CD4-positive, CD25-positive, alpha-beta regulatory T cell (primary cell): ENCODE measurements at regions not wholly inside any gene's neighbourhood (a gene's known extent, or its start where the extent isn't known, plus 50 kb on each side); places are given as distances from the start of the nearest gene placed in this dataset.

ENCODE experiments used
- ATAC-seq, 2 donors: fragments of 150-1000 bp; cut with Tn5 transposase; one replicate each; pipeline ENCODE4 v1.10.0; 2021; ENCODE audit warnings: low read depth in 2 of 2, moderate number of reproducible peaks in 2 of 2, moderate library complexity in 1 of 2
- DNase-seq, 3 donors: peaks; one replicate each; pipeline versions ENCODE4 v3.0.0 to v3.0.0-alpha.2; 2012 to 2022; ENCODE audit warnings: mixed read lengths in 1 of 3
- H3K27ac ChIP-seq: one replicate; pipeline ENCODE4 v1.7.0; 2013; ENCODE audit warnings: mild to moderate bottlenecking, low read length; ENCODE audit not compliant: insufficient read depth, poor library complexity, severe bottlenecking
- H3K27me3 ChIP-seq: one replicate; pipeline ENCODE4 v1.7.0; 2013; ENCODE audit warnings: low read length; ENCODE audit not compliant: control insufficient read depth, insufficient read depth
- H3K36me3 ChIP-seq: one replicate; pipeline ENCODE4 v1.7.0; 2013; ENCODE audit warnings: mild to moderate bottlenecking, low read length, moderate library complexity; ENCODE audit not compliant: control insufficient read depth, insufficient read depth
- H3K4me1 ChIP-seq: 2 replicates; pipeline ENCODE4 v1.7.0; 2013; ENCODE audit warnings: mild to moderate bottlenecking, low read length; ENCODE audit not compliant: insufficient read depth, control insufficient read depth, poor library complexity, severe bottlenecking
- H3K4me3 ChIP-seq: one replicate; pipeline ENCODE4 v1.7.0; 2013; ENCODE audit warnings: low read depth, mild to moderate bottlenecking, low read length, moderate library complexity
- H3K9me3 ChIP-seq, 2 experiments: 1 replicate in 1 of 2; 2 replicates in 1 of 2; pipeline ENCODE4 v1.7.0; 2013; ENCODE audit warnings: low read length in 2 of 2, mild to moderate bottlenecking in 1 of 2, moderate library complexity in 1 of 2; ENCODE audit not compliant: control insufficient read depth in 2 of 2
- H3K27ac Mint-ChIP-seq, 3 donors: one replicate each; pipeline ENCODE4 v1.8.0; 2020 to 2022; ENCODE audit warnings: mild to moderate bottlenecking in 3 of 3, mixed read lengths in 3 of 3, moderate library complexity in 2 of 3
- H3K27me3 Mint-ChIP-seq: one replicate; pipeline ENCODE4 v1.8.0; 2022; ENCODE audit warnings: mild to moderate bottlenecking, mixed read lengths
- H3K36me3 Mint-ChIP-seq: one replicate; pipeline ENCODE4 v1.8.0; 2020; ENCODE audit warnings: mixed read lengths
- H3K4me1 Mint-ChIP-seq, 4 donors: one replicate each; pipeline ENCODE4 v1.8.0; 2020 to 2022; ENCODE audit warnings: mixed read lengths in 4 of 4, mild to moderate bottlenecking in 1 of 4
- H3K4me3 Mint-ChIP-seq, 4 donors: one replicate each; pipeline ENCODE4 v1.8.0; 2020 to 2022; ENCODE audit warnings: mild to moderate bottlenecking in 4 of 4, mixed read lengths in 4 of 4, moderate library complexity in 3 of 4
- H3K9me3 Mint-ChIP-seq, 7 donors: one replicate each; pipeline ENCODE4 v1.8.0; 2020 to 2022; ENCODE audit warnings: mixed read lengths in 7 of 7, mild to moderate bottlenecking in 3 of 7, moderate library complexity in 2 of 7

DNA sequence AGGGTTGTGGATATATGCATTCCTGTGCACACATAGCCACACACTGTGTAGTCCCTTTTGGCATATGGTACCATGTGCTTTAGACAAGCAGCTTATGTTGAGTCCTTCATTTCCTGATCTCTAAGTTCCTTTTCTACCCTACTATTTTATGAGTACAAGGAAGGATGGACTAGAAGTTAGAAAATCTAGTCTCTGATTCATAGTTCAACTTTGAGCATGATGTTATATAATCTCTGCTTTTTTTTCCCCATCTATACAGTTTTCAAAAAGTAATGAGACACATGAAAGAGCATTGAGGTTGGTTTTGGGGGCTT lies 123.6 kb downstream of the PLEKHG1 start:
- Mint-ChIP-seq H3K4me3 (no peak overlapping the region), H3K9me3 (peaks cover 0 to 2% (median 0%) of the 10 kb centered on the region in 7 donors), H3K4me1 (peaks cover 0 to 5% (median 3%) of the 10 kb centered on the region in 4 donors), H3K27ac (peak overlapping the region in 1 of 3 donors; percentile 20), H3K27me3 (no peaks in the 10 kb centered on the region), H3K36me3 (no peaks in the 10 kb centered on the region)
- DNase-seq (no peak), ATAC-seq (no peak)
- no peaks in the 10 kb centered on the region for H3K27me3 ChIP-seq
- H3K4me3 ChIP-seq = no peak overlapping the region
- no peaks in the 10 kb centered on the region for H3K9me3 ChIP-seq
- H3K36me3 ChIP-seq = no peaks in the 10 kb centered on the region
- no peak overlapping the region for H3K27ac ChIP-seq
- no peaks in the 10 kb centered on the region for H3K4me1 ChIP-seq

DNA sequence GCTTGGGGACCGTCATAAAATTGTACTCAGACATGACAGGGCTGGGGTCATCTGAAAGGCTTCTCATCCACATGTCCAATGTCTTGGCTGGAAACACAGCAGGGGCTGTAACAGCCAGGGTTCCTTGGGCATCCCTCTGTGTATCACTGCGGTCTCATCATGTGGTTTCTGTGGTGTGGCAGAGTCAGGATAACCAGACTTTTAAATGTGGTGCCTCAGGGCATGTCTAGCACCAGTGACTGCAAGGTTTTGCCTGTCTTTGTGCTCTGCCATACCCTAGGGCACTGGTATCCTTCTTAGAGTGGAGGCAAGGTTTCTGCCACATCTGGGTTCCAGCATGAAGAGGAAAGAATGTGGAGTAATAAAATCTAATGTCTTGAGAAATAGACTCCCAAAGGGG lies 124.2 kb downstream of the PLEKHG1 start:
- no peak for ATAC-seq
- Mint-ChIP-seq H3K4me3 (no peak overlapping the region), H3K27ac (no peak overlapping the region), H3K36me3 (no peaks in the 10 kb centered on the region), H3K9me3 (peaks cover 0 to 2% (median 0%) of the 10 kb centered on the region in 7 donors), H3K4me1 (peaks cover 0 to 5% (median 3%) of the 10 kb centered on the region in 4 donors), H3K27me3 (no peaks in the 10 kb centered on the region)
- Histone ChIP-seq H3K27me3 (no peaks in the 10 kb centered on the region), H3K4me1 (no peaks in the 10 kb centered on the region), H3K27ac (no peak overlapping the region), H3K9me3 (no peaks in the 10 kb centered on the region), H3K4me3 (no peak overlapping the region), H3K36me3 (no peaks in the 10 kb centered on the region)
- no peak for DNase-seq

DNA sequence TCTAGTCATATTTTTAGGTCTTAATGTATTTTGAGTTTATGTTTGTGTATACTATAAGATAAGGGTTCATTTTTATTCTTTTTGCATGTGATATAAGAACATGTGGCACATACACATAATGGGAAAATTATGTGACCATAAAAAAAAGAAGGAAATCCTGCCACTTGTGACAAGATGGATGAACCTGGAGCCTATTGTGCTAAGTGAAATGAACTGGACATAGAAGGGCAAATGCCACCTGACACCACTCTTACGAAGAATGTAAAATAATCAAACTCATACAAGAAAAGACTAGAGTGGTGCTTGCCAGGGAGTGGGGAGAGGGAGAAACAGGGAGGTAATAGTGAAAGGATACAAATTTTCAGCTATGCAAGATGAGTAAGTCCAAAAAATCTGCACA lies 126.1 kb downstream of the PLEKHG1 start:
- no peak overlapping the region for H3K27ac ChIP-seq
- ATAC-seq = no peak
- H3K27me3 Mint-ChIP-seq = no peaks in the 10 kb centered on the region

DNA sequence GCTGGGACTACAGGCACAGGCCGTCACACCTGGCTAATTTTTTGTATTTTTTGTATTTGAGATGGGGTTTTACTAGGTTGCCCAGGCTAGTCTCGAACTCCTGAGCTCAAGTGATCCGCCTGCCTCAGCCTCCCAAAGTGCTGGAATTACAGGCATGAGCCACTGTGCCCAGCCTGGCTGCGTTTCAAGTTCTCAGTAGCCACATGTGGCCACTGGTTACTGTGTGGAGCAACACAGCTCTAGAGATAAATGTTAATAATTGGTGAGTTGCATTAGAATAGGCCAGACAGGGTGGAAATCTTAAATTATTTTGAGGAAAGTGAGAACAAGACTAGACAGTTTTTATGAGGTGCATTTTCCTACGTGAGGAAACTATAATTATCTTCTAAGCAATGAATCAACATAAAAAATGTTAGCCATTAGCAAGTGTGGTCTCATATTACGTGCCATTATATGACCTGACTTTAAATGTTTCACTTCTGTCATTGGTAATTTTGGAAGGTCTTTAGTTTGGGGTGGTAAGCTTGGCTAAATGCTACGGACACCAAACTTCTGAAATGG lies 129.6 kb downstream of the PLEKHG1 start:
- no peak overlapping the region for H3K4me3 ChIP-seq
- H3K4me1 Mint-ChIP-seq = peaks cover 0 to 2% (median 0%) of the 10 kb centered on the region in 4 donors
- no peak overlapping the region for H3K4me3 Mint-ChIP-seq
- peaks cover 0 to 2% (median 0%) of the 10 kb centered on the region in 7 donors for H3K9me3 Mint-ChIP-seq
- no peak overlapping the region for H3K27ac Mint-ChIP-seq
- no peaks in the 10 kb centered on the region for H3K27me3 Mint-ChIP-seq
- DNase-seq (no peak), ATAC-seq (no peak)
- no peaks in the 10 kb centered on the region for H3K36me3 Mint-ChIP-seq
- H3K27me3 ChIP-seq = no peaks in the 10 kb centered on the region
- no peaks in the 10 kb centered on the region for H3K9me3 ChIP-seq
- H3K36me3 ChIP-seq = no peaks in the 10 kb centered on the region
- no peaks in the 10 kb centered on the region for H3K4me1 ChIP-seq
- H3K27ac ChIP-seq = no peak overlapping the region

More for the DNA sequence above, 126.1 kb downstream of the PLEKHG1 start:
- no peak overlapping the region for H3K27ac Mint-ChIP-seq
- peaks cover 0 to 2% (median 0%) of the 10 kb centered on the region in 7 donors for H3K9me3 Mint-ChIP-seq
- no peak for DNase-seq
- Histone ChIP-seq H3K9me3 (no peaks in the 10 kb centered on the region), H3K36me3 (no peaks in the 10 kb centered on the region), H3K4me3 (no peak overlapping the region), H3K4me1 (no peaks in the 10 kb centered on the region), H3K27me3 (no peaks in the 10 kb centered on the region)
- no peaks in the 10 kb centered on the region for H3K36me3 Mint-ChIP-seq
- H3K4me3 Mint-ChIP-seq = no peak overlapping the region
- H3K4me1 Mint-ChIP-seq = peaks cover 0 to 3% (median 2%) of the 10 kb centered on the region in 4 donors

DNA sequence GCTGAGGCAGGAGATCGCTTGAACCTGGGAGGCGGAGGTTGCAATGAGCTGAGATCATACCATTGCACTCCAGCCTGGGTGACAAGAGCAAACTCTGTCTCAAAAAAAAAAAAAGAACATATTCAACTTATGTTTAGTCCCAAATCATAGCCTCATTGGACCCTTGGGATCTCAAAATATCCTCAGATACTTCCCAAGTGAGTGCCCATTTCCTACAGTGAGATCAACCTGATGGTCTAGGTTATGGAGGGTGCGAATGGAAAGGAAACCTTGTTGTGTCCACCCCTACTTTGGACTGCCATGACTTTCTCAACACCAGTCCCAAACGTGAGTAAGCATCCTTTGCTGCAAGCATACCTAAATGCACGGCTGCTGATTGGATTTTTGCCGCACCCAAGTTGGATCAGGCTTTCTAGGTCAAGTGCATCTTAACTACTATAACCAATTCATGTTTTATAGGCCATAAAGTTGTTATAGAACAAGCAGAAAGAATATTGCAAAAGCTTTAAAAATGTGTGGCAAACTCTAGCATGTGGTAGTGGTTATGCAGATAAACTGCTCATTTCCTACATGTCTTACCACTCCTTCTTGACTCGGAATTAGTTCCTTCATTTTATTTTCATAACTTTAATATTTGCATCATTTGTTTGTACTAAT lies 131.2 kb downstream of the PLEKHG1 start:
- ATAC-seq (no peak), DNase-seq (no peak)
- Histone ChIP-seq H3K4me1 (no peaks in the 10 kb centered on the region), H3K27me3 (no peaks in the 10 kb centered on the region), H3K4me3 (no peak overlapping the region), H3K36me3 (no peaks in the 10 kb centered on the region), H3K9me3 (no peaks in the 10 kb centered on the region), H3K27ac (no peak overlapping the region)
- Mint-ChIP-seq H3K4me3 (no peak overlapping the region), H3K4me1 (peaks cover 0 to 2% (median 0%) of the 10 kb centered on the region in 4 donors), H3K27me3 (no peaks in the 10 kb centered on the region), H3K9me3 (peaks cover 0 to under 1% (median 0%) of the 10 kb centered on the region in 7 donors), H3K36me3 (no peaks in the 10 kb centered on the region), H3K27ac (no peak overlapping the region)

DNA sequence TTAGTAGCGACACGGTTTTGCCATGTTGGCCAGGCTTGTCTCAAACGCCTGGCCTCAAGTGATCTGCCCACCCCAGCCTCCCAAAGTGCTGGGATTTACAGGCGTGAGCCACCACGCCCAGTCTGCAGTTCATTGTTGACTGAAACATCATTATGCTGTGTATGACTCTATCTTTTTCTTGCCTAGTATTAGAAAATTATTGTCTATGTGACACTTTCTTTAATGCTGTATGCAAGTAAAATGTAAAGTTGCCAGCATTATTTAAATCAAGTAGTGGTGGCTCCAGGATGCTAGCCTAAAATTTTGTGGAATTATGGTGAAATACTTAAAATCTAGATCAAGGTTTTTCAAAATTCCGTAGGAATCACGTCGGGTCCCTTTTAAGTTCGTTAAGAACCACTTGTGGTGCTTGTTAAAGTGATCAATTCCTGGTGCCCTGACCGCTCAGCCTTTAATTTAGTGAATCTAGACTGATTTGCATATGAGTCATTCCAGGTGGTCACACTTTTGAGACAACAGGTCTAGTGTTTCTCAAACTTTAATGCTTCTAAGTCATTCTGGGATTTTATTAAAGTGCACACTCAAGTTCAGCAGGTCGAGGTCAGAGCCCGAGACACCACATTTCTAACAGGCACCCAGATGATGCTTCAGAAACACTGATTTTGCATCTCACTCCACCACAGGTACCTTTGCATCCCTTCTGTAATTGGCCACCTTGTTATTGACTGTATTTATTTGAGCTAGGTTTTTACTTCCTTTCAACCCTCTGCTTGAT lies 132.6 kb upstream of the MTHFD1L start:
- H3K36me3 Mint-ChIP-seq = no peaks in the 10 kb centered on the region
- H3K9me3 Mint-ChIP-seq = no peaks in the 10 kb centered on the region
- Histone ChIP-seq H3K4me1 (no peaks in the 10 kb centered on the region), H3K27ac (no peak overlapping the region), H3K27me3 (no peaks in the 10 kb centered on the region), H3K36me3 (no peaks in the 10 kb centered on the region), H3K9me3 (no peaks in the 10 kb centered on the region), H3K4me3 (no peak overlapping the region)
- peak overlapping the region in 1 of 4 donors; percentile 27 for H3K4me3 Mint-ChIP-seq
- no peaks in the 10 kb centered on the region for H3K27me3 Mint-ChIP-seq
- ATAC-seq (no peak), DNase-seq (no peak)
- H3K27ac Mint-ChIP-seq = no peak overlapping the region
- peaks cover 0 to 2% (median 0%) of the 10 kb centered on the region in 4 donors for H3K4me1 Mint-ChIP-seq

DNA sequence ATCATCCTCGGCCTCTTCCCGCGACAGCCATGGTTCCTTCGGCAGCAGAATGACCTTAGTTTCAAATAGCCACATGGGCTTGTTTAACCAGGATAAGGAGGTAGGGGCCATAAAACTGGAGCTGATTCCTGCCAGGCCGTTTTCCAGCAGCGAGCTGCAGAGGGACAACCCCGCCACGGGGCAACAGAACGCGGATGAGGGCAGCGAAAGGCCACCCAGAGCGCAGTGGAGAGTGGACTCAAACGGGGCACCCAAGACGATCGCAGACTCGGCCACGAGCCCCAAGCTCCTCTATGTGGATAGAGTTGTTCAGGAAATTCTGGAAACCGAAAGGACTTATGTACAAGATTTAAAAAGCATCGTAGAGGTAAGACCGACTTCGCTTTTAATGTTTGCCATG lies 131.8 kb upstream of the MTHFD1L start:
- H3K9me3 Mint-ChIP-seq = no peaks in the 10 kb centered on the region
- no peak overlapping the region for H3K27ac ChIP-seq
- H3K27ac Mint-ChIP-seq = no peak overlapping the region
- no peak overlapping the region for H3K4me3 ChIP-seq
- DNase-seq (no peak), ATAC-seq (no peak)
- no peaks in the 10 kb centered on the region for H3K27me3 ChIP-seq
- no peaks in the 10 kb centered on the region for H3K36me3 ChIP-seq
- no peaks in the 10 kb centered on the region for H3K36me3 Mint-ChIP-seq
- no peaks in the 10 kb centered on the region for H3K9me3 ChIP-seq
- no peaks in the 10 kb centered on the region for H3K27me3 Mint-ChIP-seq
- H3K4me3 Mint-ChIP-seq = no peak overlapping the region
- peaks cover 0 to 2% (median 0%) of the 10 kb centered on the region in 4 donors for H3K4me1 Mint-ChIP-seq
- no peaks in the 10 kb centered on the region for H3K4me1 ChIP-seq
